ENCODE measurements at regions not wholly inside any gene's neighbourhood (a gene's known extent, or its start where the extent isn't known, plus 50 kb on each side); places are given as distances from the start of the nearest gene placed in this dataset.

GRCh38 chr1:208748387-208749165 lies 504.4 kb upstream of the PLXNA2 start:
- TF ChIP-seq POLR2AphosphoS5 (IDR thresholded peaks at IDR 0.05; ENCODE audit: low read depth, low read length) (no peak), REST (IDR thresholded peaks at IDR 0.05; ENCODE audit: insufficient read depth in 1 of 2, low read depth in 2 of 2, low read length in 1 of 2) (no peak), SIN3A (IDR thresholded peaks at IDR 0.05; ENCODE audit: borderline replicate concordance, insufficient read depth, low read depth, low read length) (no peak), TCF7L2 (IDR thresholded peaks at IDR 0.05; ENCODE audit: low read depth, low read length) (no peak)
- TF ChIP-seq, protein P1, sequence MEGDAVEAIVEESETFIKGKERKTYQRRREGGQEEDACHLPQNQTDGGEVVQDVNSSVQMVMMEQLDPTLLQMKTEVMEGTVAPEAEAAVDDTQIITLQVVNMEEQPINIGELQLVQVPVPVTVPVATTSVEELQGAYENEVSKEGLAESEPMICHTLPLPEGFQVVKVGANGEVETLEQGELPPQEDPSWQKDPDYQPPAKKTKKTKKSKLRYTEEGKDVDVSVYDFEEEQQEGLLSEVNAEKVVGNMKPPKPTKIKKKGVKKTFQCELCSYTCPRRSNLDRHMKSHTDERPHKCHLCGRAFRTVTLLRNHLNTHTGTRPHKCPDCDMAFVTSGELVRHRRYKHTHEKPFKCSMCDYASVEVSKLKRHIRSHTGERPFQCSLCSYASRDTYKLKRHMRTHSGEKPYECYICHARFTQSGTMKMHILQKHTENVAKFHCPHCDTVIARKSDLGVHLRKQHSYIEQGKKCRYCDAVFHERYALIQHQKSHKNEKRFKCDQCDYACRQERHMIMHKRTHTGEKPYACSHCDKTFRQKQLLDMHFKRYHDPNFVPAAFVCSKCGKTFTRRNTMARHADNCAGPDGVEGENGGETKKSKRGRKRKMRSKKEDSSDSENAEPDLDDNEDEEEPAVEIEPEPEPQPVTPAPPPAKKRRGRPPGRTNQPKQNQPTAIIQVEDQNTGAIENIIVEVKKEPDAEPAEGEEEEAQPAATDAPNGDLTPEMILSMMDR (IDR thresholded peaks at IDR 0.05): no peak
